ENCODE measurements at regions not wholly inside any gene's neighbourhood (a gene's known extent, or its start where the extent isn't known, plus 50 kb on each side); places are given as distances from the start of the nearest gene placed in this dataset.
A peak's percentile ranks its signal among the peaks of the same experiment; 100 is the strongest.

DNA sequence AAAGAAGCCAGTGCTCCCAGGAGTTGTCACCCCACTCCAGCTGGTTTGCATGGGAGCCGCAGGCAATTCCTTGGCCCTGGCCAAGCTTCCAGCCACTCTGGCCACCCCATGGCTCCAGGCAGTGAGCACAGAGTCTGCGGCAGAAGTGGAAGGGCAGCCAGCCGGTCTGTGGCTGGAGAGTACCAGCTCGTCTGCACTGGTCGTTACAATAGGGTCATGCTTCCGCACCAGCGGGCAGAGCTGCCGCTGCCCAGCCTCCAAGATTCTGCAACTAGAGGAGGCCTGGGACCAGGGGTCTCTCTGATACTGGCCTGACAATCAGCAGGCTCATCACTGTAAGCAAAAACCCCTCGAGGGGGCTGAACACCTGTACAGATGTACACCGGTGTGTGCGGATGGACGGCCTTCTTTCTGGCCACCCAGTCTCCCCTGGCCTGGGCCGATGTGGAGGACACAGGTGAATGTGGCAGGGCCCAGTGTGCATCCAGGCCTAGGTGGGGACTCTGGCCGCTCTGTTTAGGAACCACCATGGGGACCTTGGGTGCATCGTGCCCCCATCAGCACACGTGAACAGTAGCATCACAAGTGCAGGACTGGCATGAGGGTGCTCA, 51.9 kb upstream of the ODC1 start:
- H3K4me1 ChIP-seq = peaks cover 10 to 58% (median 51%) of the 10 kb centered on the region in 10 experiments
- H3K9me3 ChIP-seq (replicated peaks in 1 of 11) = no peaks in the 10 kb centered on the region
- H3K9ac ChIP-seq = no peak overlapping the region
- H3K27me3 ChIP-seq = no peaks in the 10 kb centered on the region
- peaks cover 0 to 5% (median 0%) of the 10 kb centered on the region in 11 experiments; a peak in 1 of 22 replicates for H4K20me1 ChIP-seq
- H3K4me3 ChIP-seq = no peak overlapping the region
- H3K27ac ChIP-seq = 0 out of 22 replicates have a peak overlapping the region, but pooled peaks of 3 of the 11 experiments have one; percentile 9 to 43 (median 42)
- H3K36me3 ChIP-seq = no peaks in the 10 kb centered on the region
- H3K4me2 ChIP-seq = peak overlapping the region in 9 of 11 experiments; percentile 7 to 59 (median 47); a peak in 13 of 22 replicates
- no peak for TF ChIP-seq Cebpa-rat (IDR thresholded peaks at IDR 0.05)

DNA sequence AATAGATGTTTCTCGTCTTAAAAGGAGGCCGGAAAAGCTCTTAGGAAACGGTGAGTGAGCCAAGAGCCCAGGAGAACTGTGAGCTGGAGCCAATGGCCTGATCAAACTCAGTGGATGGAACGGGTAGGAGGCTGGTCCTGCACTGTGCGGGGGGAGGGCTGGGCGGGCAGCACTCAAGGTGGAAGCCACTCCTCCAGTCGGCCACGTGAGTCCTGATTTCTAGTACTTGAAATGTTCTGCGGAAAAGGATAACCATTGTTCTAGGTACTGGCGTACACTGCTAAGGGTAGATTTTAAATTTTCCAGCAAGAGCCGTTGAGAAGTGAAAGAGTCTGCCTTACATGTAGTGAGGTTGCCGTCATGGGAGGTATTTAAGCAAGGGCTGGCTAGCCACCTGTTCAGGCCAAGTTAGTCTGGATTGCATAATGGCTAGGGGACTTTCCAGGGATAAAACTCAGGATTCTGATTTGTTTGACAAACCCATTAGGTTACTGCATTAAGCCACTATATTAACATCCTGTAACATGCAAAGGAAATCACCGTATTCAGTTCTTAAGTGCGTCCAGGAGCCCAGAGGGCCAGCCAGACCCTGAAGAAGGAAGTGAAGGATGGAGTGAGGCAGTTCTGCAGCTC, 51.3 kb upstream of the ODC1 start:
- Histone ChIP-seq H3K9me3 (replicated peaks in 1 of 11) (no peaks in the 10 kb centered on the region), H3K27me3 (no peaks in the 10 kb centered on the region), H3K4me3 (no peak overlapping the region), H4K20me1 (peaks cover 0 to 5% (median 0%) of the 10 kb centered on the region in 11 experiments; a peak in 1 of 22 replicates), H3K36me3 (no peaks in the 10 kb centered on the region), H3K4me1 (peaks cover 13 to 63% (median 55%) of the 10 kb centered on the region in 10 experiments), H3K9ac (no peak overlapping the region), H3K27ac (peak overlapping the region in 4 of 11 experiments; percentile 9 to 72 (median 67); a peak in 3 of 22 replicates), H3K4me2 (peak overlapping the region in 8 of 11 experiments; percentile 7 to 59 (median 48); a peak in 9 of 22 replicates)
- TF ChIP-seq Cebpa-rat (IDR thresholded peaks at IDR 0.05) = no peak

DNA sequence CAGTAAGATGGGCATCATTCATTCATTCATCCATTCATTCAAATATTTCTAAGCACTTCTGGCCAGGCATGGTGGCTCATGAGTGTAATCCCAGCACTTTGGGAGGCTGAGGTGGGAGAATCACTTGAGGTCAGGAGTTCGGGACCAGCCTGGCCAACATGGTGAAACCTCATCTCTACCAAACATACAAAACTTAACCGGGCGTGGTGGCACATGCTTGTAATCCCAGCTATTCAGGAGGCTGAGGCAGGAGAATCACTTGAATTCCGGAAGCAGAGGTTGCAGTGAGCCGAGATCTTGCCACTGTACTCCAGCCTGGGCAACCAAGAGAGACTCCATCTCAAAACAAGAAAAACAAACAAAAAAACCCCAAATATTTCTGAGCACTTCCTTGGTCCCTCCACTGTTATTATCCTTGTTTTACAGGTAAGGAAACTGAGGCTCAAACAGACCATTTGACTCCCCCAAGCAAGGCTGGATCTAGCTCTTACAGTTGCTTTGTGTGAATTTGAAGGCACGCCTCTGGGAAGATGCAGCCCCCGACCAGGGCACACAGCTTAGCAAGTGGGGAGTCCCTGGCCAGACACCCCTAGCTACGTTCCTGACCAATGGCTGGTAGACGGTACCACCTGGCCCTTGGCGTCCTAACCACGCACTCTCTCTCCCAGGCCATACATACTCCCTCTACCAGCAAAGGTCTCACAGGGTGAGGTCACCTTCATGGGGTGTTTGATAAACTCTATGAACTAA, 50.6 kb upstream of the ODC1 start:
- no peaks in the 10 kb centered on the region for H3K9me3 ChIP-seq (replicated peaks in 1 of 11)
- H4K20me1 ChIP-seq = peaks cover 0 to 5% (median 0%) of the 10 kb centered on the region in 11 experiments; a peak in 1 of 22 replicates
- H3K27ac ChIP-seq = peak overlapping the region in 9 of 11 experiments; percentile 29 to 73 (median 61); a peak in 15 of 22 replicates

More for the DNA sequence above, 50.6 kb upstream of the ODC1 start:
- Histone ChIP-seq H3K27me3 (no peaks in the 10 kb centered on the region), H3K4me1 (peaks cover 20 to 70% (median 62%) of the 10 kb centered on the region in 10 experiments), H3K4me2 (peak overlapping the region; percentile 25 to 74 (median 64); a peak in 19 of 22 replicates), H3K9ac (peak overlapping the region in 4 of 11 experiments; percentile 33 to 60 (median 49); a peak in 5 of 22 replicates), H3K36me3 (no peaks in the 10 kb centered on the region), H3K4me3 (no peak overlapping the region)
- TF ChIP-seq Cebpa-rat (IDR thresholded peaks at IDR 0.05) = no peak
